ENCODE measurements at regions not wholly inside any gene's neighbourhood (a gene's known extent, or its start where the extent isn't known, plus 50 kb on each side); places are given as distances from the start of the nearest gene placed in this dataset.

- 60 to 93% (median 72%) methylated on average over 1 of the region's 1 CpG for WGBS, 3 donors
- H3K27ac ChIP-seq (ENCODE audit: low read depth, low read length), result no peak overlapping the region
These were observed 156.5 kb upstream of the PRDM1 start for GRCh38 chr6:105929626-105930025.

- WGBS, 3 donors, result 41 to 83% (median 64%) methylated on average over 1 of the region's 1 CpG
- H3K27ac ChIP-seq (ENCODE audit: low read depth, low read length), result no peak overlapping the region
These were observed 159.8 kb upstream of the PRDM1 start for GRCh38 chr6:105926318-105926717.

GRCh38 chr6:105925706-105926105 lies 160.4 kb upstream of the PRDM1 start:
- no peak overlapping the region for H3K27ac ChIP-seq (ENCODE audit: low read depth, low read length)
- 94 to 97% (median 96%) methylated on average over 3 of the region's 3 CpGs for WGBS, 3 donors

- no peak overlapping the region for H3K27ac ChIP-seq (ENCODE audit: low read depth, low read length)
- 54 to 78% (median 77%) methylated on average over 3 of the region's 3 CpGs for WGBS, 3 donors
These were observed 164.4 kb upstream of the PRDM1 start for GRCh38 chr6:105921781-105922180.

- 84 to 93% (median 85%) methylated on average over 2 of the region's 2 CpGs for WGBS, 3 donors
- no peak overlapping the region for H3K27ac ChIP-seq (ENCODE audit: low read depth, low read length)
These were observed 166.1 kb upstream of the PRDM1 start for GRCh38 chr6:105920071-105920470.

DNA sequence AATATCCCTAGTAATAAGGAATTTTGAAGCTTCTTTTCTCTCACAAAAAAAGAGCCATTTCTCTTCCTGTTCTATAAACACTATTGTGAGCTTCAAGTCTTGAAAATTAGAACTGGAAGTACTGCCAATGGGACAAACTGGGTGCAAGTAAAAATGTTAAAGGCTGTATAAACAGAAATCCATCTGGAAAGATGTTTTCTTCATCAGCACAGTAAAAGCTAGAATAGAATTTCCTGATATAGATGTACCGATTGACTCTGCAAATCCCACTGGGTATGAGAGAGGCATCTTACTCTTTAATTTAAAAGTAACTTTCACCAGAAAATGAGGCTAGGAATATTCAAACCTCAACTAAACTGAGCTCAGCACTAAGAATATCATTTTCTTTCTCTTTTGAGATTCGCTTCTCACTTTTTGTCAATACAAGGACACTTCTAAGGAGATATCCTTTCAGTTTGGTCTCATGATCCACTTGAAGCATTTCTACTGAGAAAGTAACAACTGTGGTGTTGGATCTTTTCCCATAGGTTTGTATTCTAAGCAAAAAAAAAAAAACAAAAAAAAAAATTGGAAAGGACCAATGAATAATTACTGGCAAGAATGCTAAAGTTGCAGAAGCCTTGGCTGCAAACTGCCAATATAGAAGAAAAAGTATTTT lies 169.0 kb upstream of the PRDM1 start:
- no peak overlapping the region for H3K27ac ChIP-seq (ENCODE audit: low read depth, low read length)
- 43 to 65% (median 52%) methylated on average over 2 of the region's 2 CpGs for WGBS, 3 donors

- no peak overlapping the region for H3K27ac ChIP-seq (ENCODE audit: low read depth, low read length)
- WGBS, 3 donors, result 56 to 78% (median 72%) methylated on average over 4 of the region's 4 CpGs
These were observed 175.0 kb upstream of the PRDM1 start for GRCh38 chr6:105911106-105911629.

DNA sequence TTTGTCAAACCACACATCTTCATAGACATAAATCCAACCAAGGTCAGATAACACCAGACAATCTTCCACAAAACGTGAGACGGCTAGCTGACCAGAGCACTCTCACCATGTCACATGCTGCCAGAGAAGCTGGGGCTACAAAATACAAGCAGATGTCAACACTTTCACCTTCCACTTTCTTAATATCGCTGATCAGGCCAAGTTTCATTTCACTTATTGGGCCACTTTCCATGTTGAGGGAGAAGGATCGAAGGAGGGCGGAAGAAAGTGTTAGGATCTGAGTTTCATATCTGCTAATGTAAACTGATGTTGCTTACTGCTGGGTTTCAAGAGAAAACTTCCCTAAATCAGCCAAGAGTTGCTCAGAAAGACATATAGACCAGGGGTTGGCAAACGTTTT lies 177.0 kb upstream of the PRDM1 start:
- 75 to 81% (median 78%) methylated on average over 6 of the region's 6 CpGs for WGBS, 3 donors
- no peak overlapping the region for H3K27ac ChIP-seq (ENCODE audit: low read depth, low read length)

GRCh38 chr6:105907991-105908390 lies 178.1 kb upstream of the PRDM1 start:
- 76 to 95% (median 86%) methylated on average over 5 of the region's 5 CpGs for whole genome bisulfite sequencing, 3 donors
- H3K27ac ChIP-seq (ENCODE audit: low read depth, low read length), result no peak overlapping the region

- no peak overlapping the region for H3K27ac ChIP-seq (ENCODE audit: low read depth, low read length)
- WGBS, 3 donors, result 57 to 81% (median 58%) methylated on average over 2 of the region's 2 CpGs
These were observed 178.8 kb upstream of the PRDM1 start for GRCh38 chr6:105907301-105907700.

DNA sequence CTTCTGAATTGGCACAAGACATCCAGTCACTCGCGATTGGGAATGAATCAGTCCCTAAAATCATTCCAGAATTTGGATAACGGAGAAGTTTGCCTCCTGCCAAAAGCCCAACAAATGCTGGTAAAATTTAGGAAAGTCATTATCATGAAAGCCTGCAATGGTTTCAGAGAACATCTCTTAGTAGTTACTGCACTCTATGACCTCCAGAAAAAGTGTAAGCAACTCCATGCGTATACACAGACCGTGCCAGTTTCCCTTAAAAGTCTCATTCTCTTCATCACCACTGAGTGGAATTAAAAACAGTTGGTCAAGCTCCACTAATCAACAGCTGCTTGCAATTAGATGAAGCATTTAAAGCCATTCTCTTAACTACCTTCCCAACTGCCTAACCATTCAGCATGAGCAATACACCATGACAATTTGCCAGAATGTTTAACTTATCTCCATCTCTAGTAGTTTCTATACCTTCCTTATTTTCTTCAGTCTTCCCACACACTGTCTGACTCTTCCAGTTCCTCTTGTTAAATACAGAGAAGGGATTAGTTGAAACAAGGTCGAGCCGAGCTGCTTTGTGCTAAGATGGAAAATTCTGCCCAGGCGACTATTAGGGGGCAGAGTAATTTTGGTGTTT lies 183.6 kb upstream of the PRDM1 start:
- WGBS, 3 donors, result 71 to 85% (median 79%) methylated on average over 8 of the region's 8 CpGs
- no peak overlapping the region for H3K27ac ChIP-seq (ENCODE audit: low read depth, low read length)

DNA sequence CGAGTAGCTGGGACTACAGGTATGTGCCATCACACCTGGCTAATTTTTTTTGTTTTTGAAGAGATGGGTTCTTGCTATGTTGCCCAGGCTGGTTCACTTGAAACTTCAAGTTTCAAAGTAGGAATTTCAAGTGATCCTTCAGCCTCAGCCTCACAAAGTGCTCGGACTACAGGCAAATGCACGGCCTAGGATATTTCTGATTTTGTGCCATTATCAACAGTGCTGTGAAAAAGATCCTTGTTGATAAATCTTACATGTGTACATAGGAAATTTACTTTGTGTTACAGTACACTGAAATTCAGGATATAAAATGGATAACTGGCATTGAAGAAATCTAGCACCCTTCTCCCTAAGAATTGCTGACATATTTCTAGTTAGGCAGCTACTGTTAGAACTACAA lies 184.6 kb upstream of the PRDM1 start:
- 76 to 98% (median 90%) methylated on average over 3 of the region's 3 CpGs for WGBS, 3 donors
- H3K27ac ChIP-seq (ENCODE audit: low read depth, low read length), result no peak overlapping the region

GRCh38 chr6:105900125-105900937 lies 185.8 kb upstream of the PRDM1 start:
- no peak overlapping the region for H3K27ac ChIP-seq (ENCODE audit: low read depth, low read length)
- WGBS, 3 donors, result 43 to 71% (median 51%) methylated on average over 13 of the region's 13 CpGs

- WGBS, 3 donors, result 76 to 82% (median 80%) methylated on average over 5 of the region's 5 CpGs
- H3K27ac ChIP-seq (ENCODE audit: low read depth, low read length), result no peak overlapping the region
These were observed 187.8 kb upstream of the PRDM1 start for GRCh38 chr6:105898286-105898685.

DNA sequence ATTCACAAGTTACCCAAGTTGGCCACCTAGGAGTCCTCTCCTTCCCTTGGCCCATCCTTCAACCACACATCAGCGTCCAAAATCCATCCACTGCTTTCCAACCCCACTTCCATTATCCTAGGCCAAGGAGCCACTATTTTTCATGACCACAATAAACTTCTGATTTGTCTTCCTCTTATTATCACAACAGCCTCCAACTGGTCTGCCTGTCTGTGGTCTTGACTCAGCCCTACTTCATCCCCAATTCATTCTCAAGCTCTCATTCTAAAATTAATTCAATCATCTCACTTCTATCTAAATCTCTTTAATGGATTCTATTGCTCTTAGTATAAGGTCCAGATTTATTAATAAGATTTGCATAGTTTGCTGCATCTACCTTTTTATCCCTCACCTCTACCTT lies 189.0 kb upstream of the PRDM1 start:
- no peak overlapping the region for H3K27ac ChIP-seq (ENCODE audit: low read depth, low read length)
- 90 to 94% (median 92%) methylated on average over 1 of the region's 1 CpG for WGBS, 3 donors

DNA sequence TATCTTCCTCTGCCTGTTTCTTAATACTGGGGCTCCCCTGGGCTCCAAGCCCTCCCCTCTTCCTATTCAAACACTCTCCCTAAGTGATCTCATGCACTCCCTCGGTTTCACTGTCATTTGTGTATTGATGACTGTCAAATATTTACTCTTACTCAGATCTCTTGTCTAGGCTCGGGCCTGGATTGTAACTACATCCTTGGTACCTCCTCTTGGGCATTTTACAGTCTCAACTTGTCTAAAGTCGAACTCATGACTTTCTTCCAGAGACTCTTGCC lies 189.4 kb upstream of the PRDM1 start:
- no peak overlapping the region for H3K27ac ChIP-seq (ENCODE audit: low read depth, low read length)
- 37 to 78% (median 70%) methylated on average over 3 of the region's 3 CpGs for WGBS, 3 donors

DNA sequence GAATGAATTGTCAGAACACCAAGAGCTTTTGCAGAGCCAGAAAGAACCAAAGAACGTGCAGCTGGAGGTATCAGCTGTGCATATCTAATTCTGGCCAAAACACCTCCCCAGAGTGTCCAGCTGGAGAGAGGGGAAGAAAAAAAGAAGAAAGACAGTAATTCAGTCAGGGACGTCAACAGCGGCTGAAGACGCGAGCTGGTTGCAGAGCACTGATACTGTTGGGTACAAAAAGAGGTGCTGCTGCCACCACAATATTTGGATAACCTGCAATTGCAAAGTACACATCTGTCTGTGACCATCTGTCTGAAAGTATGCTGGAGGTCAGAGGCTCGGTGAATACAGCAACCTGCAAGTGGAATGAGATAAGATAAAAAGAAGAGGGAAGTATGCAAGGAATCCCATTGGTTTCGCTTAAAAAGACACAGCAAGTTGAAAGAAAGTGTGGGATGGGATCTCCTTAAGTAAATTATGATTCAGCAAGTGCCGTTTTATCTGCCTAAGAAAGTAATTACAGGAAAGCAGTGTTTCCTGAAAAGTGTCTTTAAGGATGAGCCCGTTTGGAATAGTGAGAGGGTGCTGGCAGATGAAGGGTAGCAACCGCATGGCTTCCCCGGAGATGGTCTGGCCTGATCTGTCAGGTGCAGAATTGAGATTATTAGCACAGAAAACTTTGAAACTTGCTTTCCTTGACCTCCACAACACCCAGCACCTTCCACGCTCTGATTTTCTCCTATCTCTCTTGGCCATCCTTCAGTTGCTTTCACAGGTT lies 189.9 kb upstream of the PRDM1 start:
- no peak overlapping the region for H3K27ac ChIP-seq (ENCODE audit: low read depth, low read length)
- WGBS, 3 donors, result 45 to 74% (median 69%) methylated on average over 12 of the region's 12 CpGs

DNA sequence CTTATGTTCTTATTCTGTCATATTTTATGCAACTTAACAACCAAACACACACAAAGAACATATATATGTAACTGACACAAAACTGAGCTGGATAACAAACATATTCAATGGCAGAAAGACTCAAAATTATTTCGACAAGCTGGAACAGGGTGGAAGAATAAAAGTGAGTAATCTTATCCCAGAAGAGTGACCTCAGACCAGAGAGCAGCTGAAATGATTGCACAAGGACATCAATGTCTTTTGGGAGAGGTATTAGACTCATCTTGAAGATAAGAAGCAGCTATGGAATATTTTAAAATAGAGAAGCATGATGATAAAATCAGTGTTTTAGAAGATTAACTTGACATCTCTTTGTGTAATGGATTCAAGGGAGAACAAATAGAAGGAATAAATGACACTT lies 191.6 kb upstream of the PRDM1 start:
- 62 to 76% (median 65%) methylated on average over 1 of the region's 1 CpG for WGBS, 3 donors
- H3K27ac ChIP-seq (ENCODE audit: low read depth, low read length), result no peak overlapping the region

- WGBS, 3 donors, result 71 to 84% (median 80%) methylated on average over 7 of the region's 7 CpGs
- no peak overlapping the region for H3K27ac ChIP-seq (ENCODE audit: low read depth, low read length)
These were observed 192.4 kb upstream of the PRDM1 start for GRCh38 chr6:105893741-105894140.
